ENCODE measurements at regions not wholly inside any gene's neighbourhood (a gene's known extent, or its start where the extent isn't known, plus 50 kb on each side); places are given as distances from the start of the nearest gene placed in this dataset.

- DNase-seq (ENCODE audit: low read depth) = no peak
These were observed 65.0 kb downstream of the NOL4 start for GRCh38 chr18:34159691-34160185.

- DNase-seq (ENCODE audit: low read depth) = no peak
These were observed 65.6 kb downstream of the NOL4 start for GRCh38 chr18:34158881-34159690.

GRCh38 chr18:34153711-34154110 is 71.0 kb downstream of the NOL4 start:
- DNase-seq (ENCODE audit: low read depth) = no peak

GRCh38 chr18:34131006-34131405 is 93.7 kb downstream of the NOL4 start:
- DNase-seq (ENCODE audit: low read depth) = no peak

GRCh38 chr18:34128436-34128835 is 96.3 kb downstream of the NOL4 start:
- DNase-seq (ENCODE audit: low read depth) = no peak

- no peak for DNase-seq (ENCODE audit: low read depth)
These were observed 98.6 kb downstream of the NOL4 start for GRCh38 chr18:34126121-34126520.

GRCh38 chr18:34122724-34123334 is 101.9 kb downstream of the NOL4 start:
- DNase-seq (ENCODE audit: low read depth) = peak; percentile 5

GRCh38 chr18:34121200-34121721 is 103.5 kb downstream of the NOL4 start:
- no peak for DNase-seq (ENCODE audit: low read depth)

- DNase-seq (ENCODE audit: low read depth) = no peak
These were observed 104.4 kb downstream of the NOL4 start for GRCh38 chr18:34120294-34120693.

- DNase-seq (ENCODE audit: low read depth) = no peak
These were observed 107.4 kb downstream of the NOL4 start for GRCh38 chr18:34117319-34117718.

- DNase-seq (ENCODE audit: low read depth) = no peak
These were observed 109.2 kb downstream of the NOL4 start for GRCh38 chr18:34115409-34116081.

- DNase-seq (ENCODE audit: low read depth) = no peak
These were observed 109.7 kb downstream of the NOL4 start for GRCh38 chr18:34114996-34115395.

- DNase-seq (ENCODE audit: low read depth) = no peak
These were observed 116.5 kb downstream of the NOL4 start for GRCh38 chr18:34108206-34108605.

- no peak for DNase-seq (ENCODE audit: low read depth)
These were observed 126.6 kb downstream of the NOL4 start for GRCh38 chr18:34098109-34098508.

- DNase-seq (ENCODE audit: low read depth) = no peak
These were observed 127.4 kb downstream of the NOL4 start for GRCh38 chr18:34097312-34097711.

- DNase-seq (ENCODE audit: low read depth) = no peak
These were observed 130.6 kb downstream of the NOL4 start for GRCh38 chr18:34094148-34094547.

GRCh38 chr18:34092796-34093195 is 131.9 kb downstream of the NOL4 start:
- DNase-seq (ENCODE audit: low read depth) = no peak

GRCh38 chr18:34086370-34086769 is 138.3 kb downstream of the NOL4 start:
- DNase-seq (ENCODE audit: low read depth) = no peak

- DNase-seq (ENCODE audit: low read depth) = no peak
These were observed 139.5 kb downstream of the NOL4 start for GRCh38 chr18:34085140-34085739.

- DNase-seq (ENCODE audit: low read depth) = no peak
These were observed 140.1 kb downstream of the NOL4 start for GRCh38 chr18:34084635-34085034.

- DNase-seq (ENCODE audit: low read depth) = no peak
These were observed 140.7 kb downstream of the NOL4 start for GRCh38 chr18:34083910-34084535.

- DNase-seq (ENCODE audit: low read depth) = no peak
These were observed 147.1 kb downstream of the NOL4 start for GRCh38 chr18:34077599-34077998.
